HepG2 (cell line): ENCODE measurements at regions not wholly inside any gene's neighbourhood (a gene's known extent, or its start where the extent isn't known, plus 50 kb on each side); places are given as distances from the start of the nearest gene placed in this dataset.
"Not testable (repeated sequence)": the region's sequence is repeated elsewhere in the genome, so short reads cannot be mapped to it uniquely, and the experiment has no call there.

ENCODE experiments used
- ATAC-seq: fragments of 200-7000 bp; cut with Tn5 transposase; 3 replicates; pipeline ENCODE4 v1.9.1; 2020; ENCODE audit warnings: mild to moderate bottlenecking, moderate library complexity
- BruUV-seq: library from RNA; stranded (reverse); fragments of 400-500 nt; replicated peaks from 2 replicates; lab custom pipeline; 2021; lab: Mats Ljungman, UMichigan
- CTCF ChIA-PET: fragments of 300-600 bp; formaldehyde crosslinking; extraction: SDS; loops from one replicate; lab custom pipeline; 2021; ENCODE audit warnings: low total read pairs, inconsistent platforms, low intra/inter-chr PET ratio; lab: Yijun Ruan, JAX
- POLR2A ChIA-PET: fragments of 350-600 bp; sonication (Branson Sonifier 250); formaldehyde crosslinking; loops from one replicate; lab custom pipeline; 2020; ENCODE audit warnings: antibody characterized with exemption, inconsistent platforms; lab: Yijun Ruan, JAX
- DNase-seq: peaks from one replicate; pipeline ENCODE4 v3.0.0-alpha.2; 2015; ENCODE audit warnings: low spot score
- FAIRE-seq: peaks from 3 replicates; lab custom pipeline; 2011; peaks lifted over from hg19 to GRCh38; lab: Jason Lieb, UNC
- H2AFZ ChIP-seq: one replicate; pipeline ENCODE4 v1.6.1; 2011; ENCODE audit warnings: low read length, inconsistent platforms
- H3K27ac ChIP-seq: fragments of 300-600 bp; 3 replicates; pipeline ENCODE4 v1.8.0; 2011; ENCODE audit warnings: mixed run types, mild to moderate bottlenecking, mixed read lengths, low read length, inconsistent platforms; ENCODE audit not compliant: insufficient read depth; ENCODE audit errors: extremely low read length
- H3K27me3 ChIP-seq, 2 experiments: fragments of 200-600 bp in 1 of 2; 2 replicates in 1 of 2; 3 replicates in 1 of 2; pipeline versions ENCODE4 v1.6.0 to v1.8.0; 2011; ENCODE audit warnings: low read length in 2 of 2, mild to moderate bottlenecking in 2 of 2, moderate library complexity in 2 of 2, inconsistent platforms in 1 of 2; ENCODE audit not compliant: insufficient read depth in 2 of 2, control insufficient read depth in 1 of 2
- H3K36me3 ChIP-seq, 2 experiments: fragments of 200-600 bp in 1 of 2; replicated peaks in 1 of 2; 2 replicates in 1 of 2; 3 replicates in 1 of 2; pipeline versions ENCODE4 v1.5.1 to v1.8.0; 2011; ENCODE audit warnings: low read length in 2 of 2, inconsistent platforms in 1 of 2; ENCODE audit not compliant: insufficient read depth in 2 of 2, control insufficient read depth in 1 of 2
- H3K4me1 ChIP-seq: 2 replicates; pipeline ENCODE4 v1.5.1; 2012; ENCODE audit warnings: low read length, inconsistent platforms; ENCODE audit not compliant: insufficient read depth
- H3K4me2 ChIP-seq: 2 replicates; pipeline ENCODE4 v1.6.0; 2011; ENCODE audit warnings: low read depth, low read length, inconsistent platforms
- H3K4me3 ChIP-seq, 3 experiments: fragments of 200-600 bp in 1 of 3; sonication (generic), shearing (Covaris generic) in 1 of 3; replicated peaks in 1 of 3; 2 replicates each; pipeline ENCODE4 v1.5.1; 2011 to 2016; ENCODE audit warnings: low read length in 3 of 3, inconsistent platforms in 2 of 3, low read depth in 2 of 3, mild to moderate bottlenecking in 2 of 3, control low read depth in 1 of 3, mixed read lengths in 1 of 3; ENCODE audit not compliant: insufficient read depth in 1 of 3
- H3K79me2 ChIP-seq: one replicate; pipeline ENCODE4 v1.6.1; 2011; ENCODE audit warnings: low read length, inconsistent platforms; ENCODE audit not compliant: insufficient read depth
- H3K9ac ChIP-seq: 2 replicates; pipeline ENCODE4 v1.6.0; 2011; ENCODE audit warnings: mild to moderate bottlenecking, low read depth, low read length, inconsistent platforms; ENCODE audit not compliant: insufficient read depth
- H3K9me3 ChIP-seq: 2 replicates; pipeline ENCODE4 v1.5.1; 2012; ENCODE audit warnings: mild to moderate bottlenecking, low read length
- H4K20me1 ChIP-seq: 2 replicates; pipeline ENCODE4 v1.6.0; 2011; ENCODE audit warnings: inconsistent platforms, mild to moderate bottlenecking, low read length, moderate library complexity; ENCODE audit not compliant: insufficient read depth
- AGO1 ChIP-seq: fragments of 200-400 bp; formaldehyde crosslinking; IDR thresholded peaks from 2 replicates; pipeline ENCODE4 v1.6.1; 2017; ENCODE audit warnings: mild to moderate bottlenecking, low read depth, low read length, moderate library complexity; ENCODE audit not compliant: poor library complexity, severe bottlenecking
- FOSL1 ChIP-seq: sonication (generic); formaldehyde crosslinking; IDR thresholded peaks from 2 replicates; pipeline ENCODE4 v1.9.0; 2021; ENCODE audit warnings: missing genetic modification reagents, borderline replicate concordance
- HOXD1 ChIP-seq: sonication (generic); formaldehyde crosslinking; IDR thresholded peaks from 2 replicates; pipeline ENCODE4 v1.5.0; 2020; ENCODE audit warnings: missing genetic modification reagents
- IRF1 ChIP-seq: sonication (generic); formaldehyde crosslinking; IDR thresholded peaks from 2 replicates; pipeline ENCODE4 v1.4.0; 2020; ENCODE audit warnings: low read depth, mild to moderate bottlenecking, missing genetic modification reagents
- MEF2D ChIP-seq: sonication (generic); formaldehyde crosslinking; IDR thresholded peaks from 2 replicates; pipeline ENCODE4 v1.5.1; 2020; ENCODE audit warnings: mild to moderate bottlenecking, missing genetic modification reagents
- RCOR2 ChIP-seq: IDR thresholded peaks from 2 replicates; pipeline ENCODE4 v1.6.1; 2016; ENCODE audit warnings: missing biosample characterization, missing genetic modification reagents
- SIN3B ChIP-seq: fragments of 150-350 bp; IDR thresholded peaks from 2 replicates; pipeline ENCODE4 v1.6.1; 2014; ENCODE audit warnings: low read length
- STAT6 ChIP-seq: sonication (generic); formaldehyde crosslinking; IDR thresholded peaks from 2 replicates; pipeline ENCODE4 v1.4.0; 2020; ENCODE audit warnings: missing genetic modification reagents, mild to moderate bottlenecking, borderline replicate concordance
- XRCC5 ChIP-seq: fragments of 200-400 bp; formaldehyde crosslinking; optimal IDR thresholded peaks from 2 replicates; pipeline ENCODE3; 2017; ENCODE audit warnings: mild to moderate bottlenecking, low read length
- ZKSCAN1 ChIP-seq: fragments of 150-350 bp; IDR thresholded peaks from 2 replicates; pipeline ENCODE4 v1.6.1; 2014; ENCODE audit warnings: low read length
- ZNF256 ChIP-seq: sonication (generic); formaldehyde crosslinking; conservative IDR thresholded peaks from 2 replicates; pipeline ENCODE4 v1.4.0; 2020; ENCODE audit warnings: missing genetic modification reagents
- ZNF546 ChIP-seq: sonication (generic); formaldehyde crosslinking; conservative IDR thresholded peaks from 2 replicates; pipeline ENCODE4 v1.8.1; 2023; ENCODE audit warnings: mild to moderate bottlenecking, missing genetic modification reagents
- WGBS: methylation state at CpG from one replicate; pipeline ENCODE4 v1.1.6; 2017; ENCODE audit warnings: low lambda C conversion rate; 5-methylcytosine and 5-hydroxymethylcytosine counted together
- in situ Hi-C: cut with HindIII; loops from 2 replicates; pipeline ENCODE4 v1.10.0; 2017; ENCODE audit warnings: low pct_unique_long_range_greater_than_20kb; ENCODE audit not compliant: extremely low pct_ligation_motif_present
- intact Hi-C: fragments of 100-400 bp; cut with micrococcal nuclease; formaldehyde crosslinking; loops from one replicate; pipeline ENCODE4 v1.10.0; 2022; ENCODE audit not compliant: unreplicated experiment

GRCh38 chr9:106785200-106785599 is 77.8 kb upstream of the ZNF462 start:
- no peak overlapping the region for H2AFZ ChIP-seq
- no peaks in the 10 kb centered on the region for H3K79me2 ChIP-seq
- CTCF ChIA-PET: no interaction called here
- FAIRE-seq (no peak), ATAC-seq (no peak)
- BruUV-seq: no TSS peak
- H3K4me2 ChIP-seq: no peak overlapping the region
- no peaks in the 10 kb centered on the region for H4K20me1 ChIP-seq
- TF ChIP-seq ZNF256 (CRISPR knock-in tag) (no peak), MEF2D (CRISPR knock-in tag) (no peak), SIN3B (no peak), FOSL1 (CRISPR knock-in tag) (no peak), ZNF546 (CRISPR knock-in tag) (no peak), STAT6 (CRISPR knock-in tag) (no peak), HOXD1 (CRISPR knock-in tag) (no peak), IRF1 (CRISPR knock-in tag) (no peak), XRCC5 (no peak), ZKSCAN1 (no peak), RCOR2 (no peak), AGO1 (no peak)
- TF ChIP-seq, all 625 proteins: peak for 0
- H3K9ac ChIP-seq: no peak overlapping the region
- no peaks in the 10 kb centered on the region for H3K27me3 ChIP-seq
- in situ Hi-C loops (no loop called here), intact Hi-C loops (no loop called here)
- POLR2A ChIA-PET: no interaction called here
- H3K4me1 ChIP-seq: no peaks in the 10 kb centered on the region
- no peak overlapping the region for H3K27ac ChIP-seq
- 7% methylated on average over 3 of the region's 3 CpGs for WGBS
- no peak for DNase-seq
- H3K36me3 ChIP-seq: no peaks in the 10 kb centered on the region
- no peak overlapping the region for H3K4me3 ChIP-seq
- H3K9me3 ChIP-seq: no peaks in the 10 kb centered on the region

GRCh38 chr9:106788021-106788420 is 74.9 kb upstream of the ZNF462 start:
- intact Hi-C loops, H3K4me2 ChIP-seq, FAIRE-seq, H3K27me3 ChIP-seq, H3K4me1 ChIP-seq, H3K9me3 ChIP-seq, BruUV-seq, H3K4me3 ChIP-seq, H3K79me2 ChIP-seq, H3K27ac ChIP-seq, DNase-seq, CTCF ChIA-PET, H3K9ac ChIP-seq, POLR2A ChIA-PET, H4K20me1 ChIP-seq, ATAC-seq, in situ Hi-C loops, H2AFZ ChIP-seq, H3K36me3 ChIP-seq: not testable (repeated sequence)
- WGBS: 0% methylated on average over 1 of the region's 2 CpGs
